Vagina (tissue), 2 donors: ENCODE measurements at regions not wholly inside any gene's neighbourhood (a gene's known extent, or its start where the extent isn't known, plus 50 kb on each side); places are given as distances from the start of the nearest gene placed in this dataset.

Experiments used
- DNase-seq, 2 donors: peaks; one replicate each; pipeline ENCODE4 v3.0.0-alpha.2; 2017; ENCODE audit errors: extremely low spot score in 2 of 2
- H3K27ac ChIP-seq: fragments of 200-600 bp; sonication (generic); one replicate; pipeline ENCODE4 v1.5.1; 2019
- H3K27me3 ChIP-seq: fragments of 200-600 bp; sonication (generic); one replicate; pipeline ENCODE4 v1.5.1; 2019
- H3K36me3 ChIP-seq, 2 donors: fragments of 200-600 bp; sonication (generic); one replicate each; pipeline ENCODE4 v1.5.1; 2017 to 2019
- H3K4me1 ChIP-seq: fragments of 200-600 bp; sonication (generic); one replicate; pipeline ENCODE4 v1.5.1; 2019
- H3K4me3 ChIP-seq, 2 donors: fragments of 200-600 bp; sonication (generic); 1 replicate in 1 of 2; 2 replicates in 1 of 2; pipeline ENCODE4 v1.5.1; 2016 to 2019
- H3K9me3 ChIP-seq: fragments of 200-600 bp; sonication (generic); one replicate; pipeline ENCODE4 v1.5.1; 2019
- CTCF ChIP-seq, 3 experiments: fragments of 450-650 bp in 2 of 3; fragments of 200-600 bp in 1 of 3; sonication (generic) in 1 of 3; IDR thresholded peaks; one replicate each; pipeline ENCODE4 v1.5.1; 2017 to 2019; ENCODE audit warnings: antibody characterized with exemption in 3 of 3, mild to moderate bottlenecking in 2 of 3, moderate library complexity in 2 of 3
- POLR2A ChIP-seq, 2 donors: fragments of 450-650 bp; IDR thresholded peaks; one replicate each; pipeline ENCODE4 v1.6.1; 2017; ENCODE audit warnings: antibody characterized with exemption in 2 of 2, mild to moderate bottlenecking in 2 of 2, moderate library complexity in 2 of 2
- POLR2AphosphoS5 ChIP-seq, 2 donors: sonication (generic); formaldehyde crosslinking; IDR thresholded peaks; one replicate each; pipeline ENCODE4 v1.9.0; 2017; ENCODE audit warnings: antibody characterized with exemption in 2 of 2, mild to moderate bottlenecking in 2 of 2, low read depth in 1 of 2; ENCODE audit not compliant: insufficient read depth in 1 of 2
- intact Hi-C: fragments of 100-400 bp; cut with DNase I; formaldehyde crosslinking; loops from one replicate; pipeline ENCODE4 v1.15.1; 2023

- Histone ChIP-seq H3K9me3 (no peaks in the 10 kb centered on the region), H3K36me3 (no peaks in the 10 kb centered on the region), H3K27ac (no peak overlapping the region), H3K27me3 (no peaks in the 10 kb centered on the region), H3K4me1 (no peaks in the 10 kb centered on the region), H3K4me3 (no peak overlapping the region)
- TF ChIP-seq POLR2A (IDR thresholded peaks at IDR 0.05) (no peak), CTCF (IDR thresholded peaks at IDR 0.05) (no peak), POLR2AphosphoS5 (IDR thresholded peaks at IDR 0.05; ENCODE audit: insufficient read depth in 1 of 2, low read depth in 1 of 2) (no peak)
- DNase-seq = no peak
- intact Hi-C loops = no loop called here
These were observed 202.3 kb upstream of the PRNP start for GRCh38 chr20:4483961-4484360.

GRCh38 chr20:4483486-4483885 lies 202.8 kb upstream of the PRNP start:
- Histone ChIP-seq H3K27me3 (no peaks in the 10 kb centered on the region), H3K27ac (no peak overlapping the region), H3K9me3 (no peaks in the 10 kb centered on the region), H3K4me1 (no peaks in the 10 kb centered on the region), H3K4me3 (no peak overlapping the region), H3K36me3 (no peaks in the 10 kb centered on the region)
- TF ChIP-seq POLR2AphosphoS5 (IDR thresholded peaks at IDR 0.05; ENCODE audit: insufficient read depth in 1 of 2, low read depth in 1 of 2) = no peak
- no peak for TF ChIP-seq POLR2A (IDR thresholded peaks at IDR 0.05)
- no peak for TF ChIP-seq CTCF (IDR thresholded peaks at IDR 0.05)
- intact Hi-C loops = no loop called here
- DNase-seq = no peak

GRCh38 chr20:4480104-4480503 lies 206.2 kb upstream of the PRNP start:
- no peaks in the 10 kb centered on the region for H3K4me1 ChIP-seq
- intact Hi-C loops = no loop called here
- H3K36me3 ChIP-seq = no peaks in the 10 kb centered on the region
- no peak overlapping the region for H3K27ac ChIP-seq
- no peak for DNase-seq
- TF ChIP-seq POLR2AphosphoS5 (IDR thresholded peaks at IDR 0.05; ENCODE audit: insufficient read depth in 1 of 2, low read depth in 1 of 2) (no peak), POLR2A (IDR thresholded peaks at IDR 0.05) (no peak), CTCF (IDR thresholded peaks at IDR 0.05) (no peak)
- H3K27me3 ChIP-seq = no peaks in the 10 kb centered on the region
- H3K9me3 ChIP-seq = no peaks in the 10 kb centered on the region
- no peak overlapping the region for H3K4me3 ChIP-seq

GRCh38 chr20:4476903-4477500 lies 209.3 kb upstream of the PRNP start:
- no peak overlapping the region for H3K4me3 ChIP-seq
- no peaks in the 10 kb centered on the region for H3K27me3 ChIP-seq
- DNase-seq = no peak
- no peaks in the 10 kb centered on the region for H3K9me3 ChIP-seq
- TF ChIP-seq CTCF (IDR thresholded peaks at IDR 0.05) (no peak), POLR2AphosphoS5 (IDR thresholded peaks at IDR 0.05; ENCODE audit: insufficient read depth in 1 of 2, low read depth in 1 of 2) (no peak), POLR2A (IDR thresholded peaks at IDR 0.05) (no peak)
- intact Hi-C loops = no loop called here
- no peak overlapping the region for H3K27ac ChIP-seq
- H3K36me3 ChIP-seq = no peaks in the 10 kb centered on the region
- H3K4me1 ChIP-seq = no peaks in the 10 kb centered on the region

GRCh38 chr20:4472906-4473305 lies 213.3 kb upstream of the PRNP start:
- Histone ChIP-seq H3K4me3 (no peak overlapping the region), H3K27me3 (no peaks in the 10 kb centered on the region), H3K36me3 (no peaks in the 10 kb centered on the region), H3K9me3 (no peaks in the 10 kb centered on the region), H3K27ac (no peak overlapping the region), H3K4me1 (no peaks in the 10 kb centered on the region)
- TF ChIP-seq POLR2AphosphoS5 (IDR thresholded peaks at IDR 0.05; ENCODE audit: insufficient read depth in 1 of 2, low read depth in 1 of 2) = no peak
- TF ChIP-seq CTCF (IDR thresholded peaks at IDR 0.05) = no peak
- TF ChIP-seq POLR2A (IDR thresholded peaks at IDR 0.05) = no peak
- DNase-seq = no peak
- intact Hi-C loops = no loop called here
